Left ventricle myocardium inferior (tissue), 1 donor: ENCODE measurements at regions not wholly inside any gene's neighbourhood (a gene's known extent, or its start where the extent isn't known, plus 50 kb on each side); places are given as distances from the start of the nearest gene placed in this dataset.

Source experiments
- DNase-seq: peaks from one replicate; pipeline ENCODE4 v3.0.0-alpha.2; 2020
- H3K27ac ChIP-seq: fragments of 200-600 bp; replicated peaks from 2 replicates; pipeline ENCODE4 v1.8.0; 2021
- H3K27me3 ChIP-seq: fragments of 200-600 bp; 2 replicates; pipeline ENCODE4 v1.8.0; 2021; ENCODE audit warnings: low read depth
- H3K36me3 ChIP-seq: fragments of 200-600 bp; 2 replicates; pipeline ENCODE4 v1.8.0; 2021
- H3K4me1 ChIP-seq: fragments of 200-600 bp; 2 replicates; pipeline ENCODE4 v1.8.0; 2021
- H3K4me3 ChIP-seq: fragments of 200-600 bp; 2 replicates; pipeline ENCODE4 v1.8.0; 2021; ENCODE audit warnings: mild to moderate bottlenecking, moderate library complexity
- H3K9me3 ChIP-seq: fragments of 200-600 bp; replicated peaks from 2 replicates; pipeline ENCODE4 v1.8.0; 2021
- CTCF ChIP-seq: fragments of 200-600 bp; IDR thresholded peaks from 2 replicates; pipeline ENCODE4 v1.8.0; 2021; ENCODE audit warnings: antibody characterized with exemption, mild to moderate bottlenecking, borderline replicate concordance
- intact Hi-C: fragments of 100-400 bp; cut with micrococcal nuclease; formaldehyde crosslinking; loops from one replicate; pipeline ENCODE4 v1.11.0; 2022
- donor health status: DM: no; HTN: yes; CAD: no; lungs with severe emphysema.

- Histone ChIP-seq H3K27me3 (peaks cover 59% of the 10 kb centered on the region), H3K4me1 (no peaks in the 10 kb centered on the region), H3K36me3 (no peaks in the 10 kb centered on the region), H3K9me3 (no peaks in the 10 kb centered on the region), H3K4me3 (no peak overlapping the region), H3K27ac (no peak overlapping the region)
- intact Hi-C loops = no loop called here
- TF ChIP-seq CTCF = no peak
- no peak for DNase-seq
These were observed 171.8 kb upstream of the GPR26 start for GRCh38 chr10:123494301-123494808.

GRCh38 chr10:123496375-123496774 is 169.8 kb upstream of the GPR26 start:
- intact Hi-C loops = no loop called here
- H3K4me3 ChIP-seq = no peak overlapping the region

DNA sequence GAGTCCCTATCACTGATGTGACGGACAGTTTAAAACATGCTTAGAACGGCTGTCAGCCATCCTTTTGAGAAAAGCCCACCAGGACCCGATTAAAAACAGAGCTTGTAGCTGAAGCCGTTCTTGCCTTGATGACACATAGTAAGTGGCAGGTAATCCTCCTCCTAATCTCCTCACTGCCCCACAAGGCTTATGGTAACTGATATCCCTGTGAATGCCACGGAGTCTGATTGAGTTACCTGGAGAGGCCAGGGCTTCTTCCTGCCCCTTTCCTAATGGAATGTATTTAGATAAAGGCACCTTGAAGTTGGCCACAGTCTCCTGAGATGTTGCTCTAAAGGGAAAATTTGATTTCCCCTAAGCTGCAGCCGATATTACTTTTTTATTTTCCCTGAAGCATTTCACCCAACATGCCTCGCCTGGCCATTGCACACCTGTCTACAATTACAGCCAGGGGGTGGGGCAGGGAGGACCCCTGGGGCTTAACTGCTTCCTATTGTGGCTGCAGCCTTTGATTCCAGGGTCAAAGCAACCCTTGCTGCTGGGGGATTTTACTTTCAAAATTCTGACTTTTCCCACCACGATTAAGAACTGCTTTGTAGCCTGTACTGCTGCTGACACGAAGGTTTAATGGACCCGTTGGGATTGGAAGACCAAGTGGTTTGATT is 169.0 kb upstream of the GPR26 start:
- DNase-seq = no peak
- Histone ChIP-seq H3K27ac (no peak overlapping the region), H3K27me3 (peaks cover 33% of the 10 kb centered on the region), H3K36me3 (no peaks in the 10 kb centered on the region), H3K4me1 (no peaks in the 10 kb centered on the region), H3K9me3 (no peaks in the 10 kb centered on the region), H3K4me3 (no peak overlapping the region)
- intact Hi-C loops = no loop called here
- TF ChIP-seq CTCF = no peak

More at GRCh38 chr10:123496375-123496774, 169.8 kb upstream of the GPR26 start:
- peaks cover 41% of the 10 kb centered on the region for H3K27me3 ChIP-seq
- no peaks in the 10 kb centered on the region for H3K4me1 ChIP-seq
- no peaks in the 10 kb centered on the region for H3K9me3 ChIP-seq
- H3K27ac ChIP-seq = no peak overlapping the region
- no peak for TF ChIP-seq CTCF
- DNase-seq = no peak
- H3K36me3 ChIP-seq = no peaks in the 10 kb centered on the region

- Histone ChIP-seq H3K27ac (no peak overlapping the region), H3K36me3 (no peaks in the 10 kb centered on the region), H3K4me1 (no peaks in the 10 kb centered on the region), H3K9me3 (no peaks in the 10 kb centered on the region), H3K4me3 (no peak overlapping the region), H3K27me3 (peaks cover 16% of the 10 kb centered on the region)
- TF ChIP-seq CTCF = no peak
- intact Hi-C loops = no loop called here
- no peak for DNase-seq
These were observed 166.0 kb upstream of the GPR26 start for GRCh38 chr10:123500110-123500509.

DNA sequence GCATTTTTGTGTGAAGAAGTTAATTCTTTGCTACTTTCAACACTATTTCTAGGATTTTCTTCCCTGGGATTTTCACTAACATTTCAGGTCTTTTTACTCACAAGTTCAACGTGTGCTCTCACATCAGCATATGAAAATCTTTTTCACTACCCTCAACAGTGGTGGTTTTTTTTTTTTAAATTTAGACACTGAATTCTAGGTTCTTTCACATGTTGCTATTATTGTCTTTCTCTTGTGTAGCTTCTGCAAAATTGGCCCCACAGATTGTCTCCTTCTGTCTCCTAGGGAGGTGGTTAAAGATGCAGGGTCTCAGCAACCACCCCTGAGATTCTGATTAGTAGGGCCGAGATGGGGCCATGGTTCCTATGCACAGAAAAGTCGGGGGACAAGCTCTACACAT is 165.0 kb upstream of the GPR26 start:
- no peaks in the 10 kb centered on the region for H3K36me3 ChIP-seq
- intact Hi-C loops = no loop called here
- no peaks in the 10 kb centered on the region for H3K4me1 ChIP-seq
- TF ChIP-seq CTCF = no peak
- peaks cover 21% of the 10 kb centered on the region for H3K27me3 ChIP-seq
- no peak overlapping the region for H3K4me3 ChIP-seq
- no peak for DNase-seq
- H3K27ac ChIP-seq = no peak overlapping the region
- H3K9me3 ChIP-seq = no peaks in the 10 kb centered on the region
